Caco-2 (cell line): ENCODE measurements at regions not wholly inside any gene's neighbourhood (a gene's known extent, or its start where the extent isn't known, plus 50 kb on each side); places are given as distances from the start of the nearest gene placed in this dataset.

Source experiments
- BruUV-seq: library from RNA; stranded (reverse); fragments of 400-500 nt; replicated peaks from 2 replicates; lab custom pipeline; 2021; lab: Mats Ljungman, UMichigan
- CTCF ChIA-PET: fragments of 300-600 bp; sonication (Branson Sonifier 250); formaldehyde crosslinking; loops from one replicate; lab custom pipeline; 2022; ENCODE audit warnings: antibody characterized with exemption; lab: Charles Lee
- POLR2A ChIA-PET: fragments of 300-600 bp; sonication (Branson Sonifier 250); formaldehyde crosslinking; loops from one replicate; lab custom pipeline; 2022; ENCODE audit warnings: antibody characterized with exemption; lab: Charles Lee
- DNase-seq, 2 experiments: peaks; one replicate each; pipeline versions ENCODE4 v3.0.0 to v3.0.0-alpha.2; 2020 to 2022
- H3K27me3 ChIP-seq: replicated peaks from 2 replicates; pipeline ENCODE4 v1.6.0; 2011; ENCODE audit warnings: low read length; ENCODE audit not compliant: control insufficient read depth, insufficient read depth
- H3K36me3 ChIP-seq: 2 replicates; pipeline ENCODE4 v1.5.1; 2011; ENCODE audit warnings: low read length; ENCODE audit not compliant: control insufficient read depth, insufficient read depth
- H3K4me1 ChIP-seq: fragments of 250-450 bp; sonication (Bioruptor Pico); 2 replicates; pipeline ENCODE4 v1.5.1; 2020; ENCODE audit warnings: mild to moderate bottlenecking
- H3K4me3 ChIP-seq: 2 replicates; pipeline ENCODE4 v1.5.1; 2011; ENCODE audit warnings: low read depth, mild to moderate bottlenecking, control low read depth, low read length
- H3K9me3 ChIP-seq: fragments of 250-450 bp; sonication (Bioruptor Pico); 2 replicates; pipeline ENCODE4 v1.5.1; 2020; ENCODE audit warnings: mild to moderate bottlenecking, moderate library complexity
- H3K27ac Mint-ChIP-seq: one replicate; pipeline ENCODE4 v1.8.0; 2022; ENCODE audit warnings: mixed read lengths; ENCODE audit not compliant: unreplicated experiment
- H3K27me3 Mint-ChIP-seq: one replicate; pipeline ENCODE4 v1.8.0; 2022; ENCODE audit warnings: mixed read lengths; ENCODE audit not compliant: insufficient read depth, unreplicated experiment
- H3K36me3 Mint-ChIP-seq: one replicate; pipeline ENCODE4 v1.8.0; 2022; ENCODE audit warnings: mild to moderate bottlenecking, mixed read lengths; ENCODE audit not compliant: insufficient read depth, unreplicated experiment
- H3K4me1 Mint-ChIP-seq: one replicate; pipeline ENCODE4 v1.8.0; 2022; ENCODE audit warnings: low read depth, mixed read lengths; ENCODE audit not compliant: unreplicated experiment
- H3K4me3 Mint-ChIP-seq: one replicate; pipeline ENCODE4 v1.8.0; 2022; ENCODE audit warnings: mild to moderate bottlenecking, moderate library complexity, mixed read lengths; ENCODE audit not compliant: unreplicated experiment
- H3K9me3 Mint-ChIP-seq: one replicate; pipeline ENCODE4 v1.8.0; 2022; ENCODE audit warnings: mixed read lengths; ENCODE audit not compliant: unreplicated experiment
- CTCF ChIP-seq, 2 experiments: fragments of 200-600 bp in 1 of 2; IDR thresholded peaks; 1 replicate in 1 of 2; 2 replicates in 1 of 2; pipeline versions ENCODE4 v1.5.1 to v1.8.0; 2011 to 2022; ENCODE audit warnings: antibody characterized with exemption in 1 of 2, control low read depth in 1 of 2, inconsistent platforms in 1 of 2, low read depth in 1 of 2, low read length in 1 of 2, mild to moderate bottlenecking in 1 of 2, moderate library complexity in 1 of 2; ENCODE audit not compliant: insufficient read depth in 1 of 2, severe bottlenecking in 1 of 2, unreplicated experiment in 1 of 2
- intact Hi-C: fragments of 100-400 bp; cut with micrococcal nuclease; formaldehyde crosslinking; loops from one replicate; pipeline ENCODE4 v1.10.0; 2022; ENCODE audit not compliant: unreplicated experiment

GRCh38 chr20:11591965-11592364, 325.7 kb upstream of the BTBD3 start:
- ChIA-PET CTCF (no interaction called here), POLR2A (no interaction called here)
- H3K36me3 Mint-ChIP-seq: no peaks in the 10 kb centered on the region
- no peaks in the 10 kb centered on the region for H3K4me1 Mint-ChIP-seq
- H3K9me3 ChIP-seq: 0 out of 2 replicates have a peak, but pooled peaks cover 9% of the 10 kb centered on the region
- no peaks in the 10 kb centered on the region for H3K27me3 ChIP-seq
- TF ChIP-seq CTCF (IDR thresholded peaks at IDR 0.05; ENCODE audit: insufficient read depth in 1 of 2, low read depth in 1 of 2, low read length in 1 of 2, severe bottlenecking in 1 of 2, unreplicated experiment in 1 of 2): no peak
- no peak overlapping the region for H3K4me3 ChIP-seq
- intact Hi-C loops: no loop called here
- H3K27me3 Mint-ChIP-seq: peaks cover 5% of the 10 kb centered on the region
- H3K9me3 Mint-ChIP-seq: peaks cover 9% of the 10 kb centered on the region
- no peak overlapping the region for H3K27ac Mint-ChIP-seq
- no TSS peak for BruUV-seq
- no peak for DNase-seq
- H3K36me3 ChIP-seq: no peaks in the 10 kb centered on the region
- no peak overlapping the region for H3K4me3 Mint-ChIP-seq
- no peaks in the 10 kb centered on the region for H3K4me1 ChIP-seq

GRCh38 chr20:11604339-11604738, 313.4 kb upstream of the BTBD3 start:
- Mint-ChIP-seq H3K4me1 (no peaks in the 10 kb centered on the region), H3K36me3 (no peaks in the 10 kb centered on the region), H3K4me3 (no peak overlapping the region), H3K27me3 (no peaks in the 10 kb centered on the region), H3K27ac (no peak overlapping the region), H3K9me3 (no peaks in the 10 kb centered on the region)
- no peak for DNase-seq
- TF ChIP-seq CTCF (IDR thresholded peaks at IDR 0.05; ENCODE audit: insufficient read depth in 1 of 2, low read depth in 1 of 2, low read length in 1 of 2, severe bottlenecking in 1 of 2, unreplicated experiment in 1 of 2): no peak
- no peaks in the 10 kb centered on the region for H3K4me1 ChIP-seq
- H3K4me3 ChIP-seq: no peak overlapping the region
- no peaks in the 10 kb centered on the region for H3K27me3 ChIP-seq
- intact Hi-C loops: no loop called here
- BruUV-seq: no TSS peak
- no peaks in the 10 kb centered on the region for H3K9me3 ChIP-seq
- H3K36me3 ChIP-seq: no peaks in the 10 kb centered on the region
- ChIA-PET POLR2A (no interaction called here), CTCF (no interaction called here)

- TF ChIP-seq CTCF (IDR thresholded peaks at IDR 0.05; ENCODE audit: insufficient read depth in 1 of 2, low read depth in 1 of 2, low read length in 1 of 2, severe bottlenecking in 1 of 2, unreplicated experiment in 1 of 2): no peak
- Histone ChIP-seq H3K4me1 (no peaks in the 10 kb centered on the region), H3K4me3 (no peak overlapping the region), H3K36me3 (no peaks in the 10 kb centered on the region), H3K27me3 (no peaks in the 10 kb centered on the region), H3K9me3 (no peaks in the 10 kb centered on the region)
- no peaks in the 10 kb centered on the region for H3K9me3 Mint-ChIP-seq
- H3K36me3 Mint-ChIP-seq: no peaks in the 10 kb centered on the region
- intact Hi-C loops: no loop called here
- H3K27ac Mint-ChIP-seq: no peak overlapping the region
- H3K4me3 Mint-ChIP-seq: no peak overlapping the region
- no peak for DNase-seq
- no TSS peak for BruUV-seq
- H3K27me3 Mint-ChIP-seq: peaks cover 12% of the 10 kb centered on the region
- POLR2A ChIA-PET: no interaction called here
- CTCF ChIA-PET: no interaction called here
- H3K4me1 Mint-ChIP-seq: no peaks in the 10 kb centered on the region
Measured at GRCh38 chr20:11607047-11607446, 310.6 kb upstream of the BTBD3 start.
